Gastroesophageal sphincter (tissue), 4 donors: ENCODE measurements at regions not wholly inside any gene's neighbourhood (a gene's known extent, or its start where the extent isn't known, plus 50 kb on each side); places are given as distances from the start of the nearest gene placed in this dataset.
"Not testable (repeated sequence)": the region's sequence is repeated elsewhere in the genome, so short reads cannot be mapped to it uniquely, and the experiment has no call there.

Experiments used
- ATAC-seq: fragments of 150-250 bp; one replicate; pipeline ENCODE4 v1.9.1; 2016; ENCODE audit warnings: mild to moderate bottlenecking, moderate library complexity
- H3K27ac ChIP-seq, 4 donors: fragments of 200-600 bp; sonication (generic) in 3 of 4; 1 replicate in 3 of 4; 2 replicates in 1 of 4; pipeline ENCODE4 v1.5.1; 2016 to 2019
- H3K27me3 ChIP-seq: fragments of 200-600 bp; sonication (generic); one replicate; pipeline ENCODE4 v1.5.1; 2019
- H3K36me3 ChIP-seq, 2 donors: fragments of 200-600 bp; sonication (generic); one replicate each; pipeline ENCODE4 v1.5.1; 2019; ENCODE audit warnings: control low read depth in 1 of 2
- H3K4me1 ChIP-seq, 3 donors: fragments of 200-600 bp; sonication (generic); 1 replicate in 2 of 3; 2 replicates in 1 of 3; pipeline ENCODE4 v1.5.1; 2016 to 2019; ENCODE audit warnings: control low read depth in 2 of 3
- H3K4me3 ChIP-seq, 2 donors: fragments of 200-600 bp; sonication (generic); one replicate each; pipeline ENCODE4 v1.5.1; 2019; ENCODE audit warnings: mild to moderate bottlenecking in 1 of 2, moderate library complexity in 1 of 2
- H3K9me3 ChIP-seq, 3 donors: fragments of 200-600 bp; sonication (generic); one replicate each; pipeline ENCODE4 v1.5.1; 2017 to 2019; ENCODE audit warnings: control low read depth in 2 of 3
- EP300 ChIP-seq: sonication (generic); formaldehyde crosslinking; IDR thresholded peaks from one replicate; pipeline ENCODE4 v1.6.1; 2017; ENCODE audit warnings: antibody characterized with exemption, mild to moderate bottlenecking
- POLR2A ChIP-seq, 2 donors: fragments of 450-650 bp; IDR thresholded peaks; one replicate each; pipeline ENCODE4 v1.6.1; 2017; ENCODE audit warnings: antibody characterized with exemption in 2 of 2, mild to moderate bottlenecking in 2 of 2, moderate library complexity in 1 of 2
- POLR2AphosphoS5 ChIP-seq: sonication (generic); formaldehyde crosslinking; IDR thresholded peaks from one replicate; pipeline ENCODE4 v1.6.1; 2017; ENCODE audit warnings: antibody characterized with exemption
- WGBS, 2 donors: methylation state at CpG; one replicate each; pipeline ENCODE4 v1.1.5; 2018; ENCODE audit warnings: low coverage in 1 of 2; 5-methylcytosine and 5-hydroxymethylcytosine counted together
- TF ChIP-seq, protein P1 (sequence below), 4 experiments: fragments of 200-600 bp in 2 of 4; fragments of 450-650 bp in 2 of 4; sonication (generic) in 1 of 4; IDR thresholded peaks; one replicate each; pipeline ENCODE4 v1.5.1; 2017 to 2019; ENCODE audit warnings: antibody characterized with exemption in 4 of 4, mild to moderate bottlenecking in 2 of 4, moderate library complexity in 2 of 4

- peaks cover 0 to 4% (median 0%) of the 10 kb centered on the region in 3 donors for H3K4me1 ChIP-seq
- H3K36me3 ChIP-seq = no peaks in the 10 kb centered on the region
- H3K4me3 ChIP-seq = no peak overlapping the region
- H3K9me3 ChIP-seq = no peaks in the 10 kb centered on the region
- no peak for TF ChIP-seq POLR2AphosphoS5
- TF ChIP-seq, protein P1, sequence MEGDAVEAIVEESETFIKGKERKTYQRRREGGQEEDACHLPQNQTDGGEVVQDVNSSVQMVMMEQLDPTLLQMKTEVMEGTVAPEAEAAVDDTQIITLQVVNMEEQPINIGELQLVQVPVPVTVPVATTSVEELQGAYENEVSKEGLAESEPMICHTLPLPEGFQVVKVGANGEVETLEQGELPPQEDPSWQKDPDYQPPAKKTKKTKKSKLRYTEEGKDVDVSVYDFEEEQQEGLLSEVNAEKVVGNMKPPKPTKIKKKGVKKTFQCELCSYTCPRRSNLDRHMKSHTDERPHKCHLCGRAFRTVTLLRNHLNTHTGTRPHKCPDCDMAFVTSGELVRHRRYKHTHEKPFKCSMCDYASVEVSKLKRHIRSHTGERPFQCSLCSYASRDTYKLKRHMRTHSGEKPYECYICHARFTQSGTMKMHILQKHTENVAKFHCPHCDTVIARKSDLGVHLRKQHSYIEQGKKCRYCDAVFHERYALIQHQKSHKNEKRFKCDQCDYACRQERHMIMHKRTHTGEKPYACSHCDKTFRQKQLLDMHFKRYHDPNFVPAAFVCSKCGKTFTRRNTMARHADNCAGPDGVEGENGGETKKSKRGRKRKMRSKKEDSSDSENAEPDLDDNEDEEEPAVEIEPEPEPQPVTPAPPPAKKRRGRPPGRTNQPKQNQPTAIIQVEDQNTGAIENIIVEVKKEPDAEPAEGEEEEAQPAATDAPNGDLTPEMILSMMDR (IDR thresholded peaks at IDR 0.05) = no peak
- no peak for TF ChIP-seq POLR2A (IDR thresholded peaks at IDR 0.05)
- TF ChIP-seq EP300 = no peak
- H3K27ac ChIP-seq = no peak overlapping the region
- H3K27me3 ChIP-seq = no peaks in the 10 kb centered on the region
- 88% methylated on average over 4 of the region's 4 CpGs for WGBS, 2 donors
- no peak for ATAC-seq
These were observed 115.0 kb upstream of the ZNF516 start for GRCh38 chr18:76610012-76610411.

DNA sequence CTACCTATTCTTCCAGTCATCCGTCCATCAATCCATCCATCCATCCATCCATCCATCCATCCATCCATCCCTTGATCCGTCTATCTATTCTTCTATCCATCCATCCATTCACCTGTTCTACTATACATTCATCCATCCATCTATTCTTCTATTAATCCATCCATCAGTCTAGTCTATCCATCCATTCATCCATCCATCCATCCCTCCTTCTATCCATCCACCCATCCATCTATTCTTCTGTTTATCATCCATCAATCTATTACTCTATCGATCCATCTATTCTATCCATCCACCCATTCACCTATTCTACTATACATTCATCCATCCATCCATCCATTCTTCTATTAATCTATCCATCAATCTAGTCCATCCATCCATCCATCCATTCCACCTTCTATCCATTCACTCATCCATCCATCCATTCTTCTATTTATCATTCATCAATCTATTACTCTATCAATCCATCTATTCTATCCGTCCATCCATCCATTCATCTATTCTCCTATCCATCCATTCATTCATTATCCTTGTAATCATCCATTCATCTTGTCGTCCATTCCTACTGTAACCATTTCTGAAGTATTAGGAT is 110.4 kb upstream of the ZNF516 start:
- Histone ChIP-seq H3K4me3 (no peak overlapping the region), H3K27me3 (no peaks in the 10 kb centered on the region), H3K9me3 (no peaks in the 10 kb centered on the region), H3K36me3 (no peaks in the 10 kb centered on the region), H3K27ac (no peak overlapping the region), H3K4me1 (no peaks in the 10 kb centered on the region)
- no peak for TF ChIP-seq POLR2A (IDR thresholded peaks at IDR 0.05)
- no peak for TF ChIP-seq EP300
- TF ChIP-seq, protein P1 (IDR thresholded peaks at IDR 0.05) = no peak
- no peak for TF ChIP-seq POLR2AphosphoS5
- WGBS, 2 donors = 87 to 88% methylated on average over 5 of the region's 5 CpGs
- ATAC-seq = no peak

DNA sequence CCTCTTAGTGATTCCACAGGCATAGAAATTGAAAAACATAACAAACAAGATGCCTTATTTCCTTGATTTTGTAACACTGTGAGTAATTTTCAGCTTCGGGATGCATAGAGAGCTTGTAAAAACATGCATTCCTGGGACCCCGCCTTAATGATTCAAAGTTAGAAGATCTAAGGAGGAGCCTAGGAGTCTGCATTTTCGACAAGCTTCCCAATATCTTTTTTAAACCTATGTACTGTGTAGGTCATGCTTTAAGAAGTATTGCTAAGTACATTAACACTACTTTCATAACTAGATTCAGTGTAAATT is 109.8 kb upstream of the ZNF516 start:
- TF ChIP-seq POLR2A (IDR thresholded peaks at IDR 0.05) = no peak
- ATAC-seq = no peak
- WGBS, 2 donors = 67 to 70% methylated on average over 3 of the region's 3 CpGs
- Histone ChIP-seq H3K4me3 (no peak overlapping the region), H3K4me1 (no peaks in the 10 kb centered on the region), H3K36me3 (no peaks in the 10 kb centered on the region), H3K9me3 (no peaks in the 10 kb centered on the region), H3K27me3 (no peaks in the 10 kb centered on the region), H3K27ac (no peak overlapping the region)

DNA sequence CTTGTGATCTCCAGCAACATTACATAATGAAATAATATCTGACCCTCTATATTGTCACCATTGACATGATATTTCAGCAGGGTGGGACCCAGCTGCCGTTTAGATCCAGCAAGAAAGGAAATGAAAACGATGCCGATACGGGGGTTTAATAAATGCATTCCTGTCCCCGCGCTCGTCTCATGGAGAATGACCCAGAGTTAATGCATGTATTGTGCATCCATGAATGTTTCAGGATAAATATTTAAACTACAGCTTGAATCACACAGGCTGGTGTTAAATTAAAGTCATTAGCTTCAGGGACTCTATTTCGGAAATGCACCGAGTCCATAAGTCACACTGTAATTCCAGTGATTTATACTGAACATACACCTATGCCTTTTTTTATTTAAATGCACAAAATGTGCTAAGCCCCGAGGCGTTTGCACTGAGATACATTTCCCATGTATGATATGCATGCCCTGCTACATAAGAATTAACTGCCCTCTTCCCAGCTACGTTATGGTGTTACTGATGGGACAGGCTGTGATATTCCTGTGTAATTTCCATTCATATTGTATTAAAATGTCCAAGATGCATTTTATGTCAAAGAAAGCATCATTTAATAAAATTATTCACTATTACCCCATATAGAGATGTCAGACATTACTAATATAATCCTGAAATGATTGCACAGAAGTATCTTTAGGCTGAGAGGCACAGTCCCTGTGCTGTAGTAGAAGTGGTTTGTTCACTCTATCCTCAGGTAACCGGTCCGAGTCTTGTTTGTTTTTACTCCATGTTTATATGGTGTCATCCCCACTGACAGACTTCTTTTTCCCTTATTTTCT is 109.3 kb upstream of the ZNF516 start:
- no peaks in the 10 kb centered on the region for H3K4me1 ChIP-seq
- H3K27me3 ChIP-seq = no peaks in the 10 kb centered on the region
- TF ChIP-seq POLR2A (IDR thresholded peaks at IDR 0.05) = no peak
- no peak for TF ChIP-seq EP300
- TF ChIP-seq POLR2AphosphoS5 = no peak
- TF ChIP-seq, protein P1 (IDR thresholded peaks at IDR 0.05) = no peak

GRCh38 chr18:76602191-76602590 is 107.1 kb upstream of the ZNF516 start:
- H3K27ac ChIP-seq = no peak overlapping the region
- no peaks in the 10 kb centered on the region for H3K27me3 ChIP-seq
- no peaks in the 10 kb centered on the region for H3K9me3 ChIP-seq
- no peaks in the 10 kb centered on the region for H3K4me1 ChIP-seq
- TF ChIP-seq, protein P1 (IDR thresholded peaks at IDR 0.05) = no peak
- no peak for TF ChIP-seq POLR2A (IDR thresholded peaks at IDR 0.05)
- no peak for TF ChIP-seq POLR2AphosphoS5
- TF ChIP-seq EP300 = no peak
- ATAC-seq = no peak
- 81 to 84% methylated on average over 5 of the region's 5 CpGs for WGBS, 2 donors
- H3K36me3 ChIP-seq = no peaks in the 10 kb centered on the region
- no peak overlapping the region for H3K4me3 ChIP-seq

More for the DNA sequence above, 109.3 kb upstream of the ZNF516 start:
- H3K4me3 ChIP-seq = no peak overlapping the region
- H3K27ac ChIP-seq = no peak overlapping the region
- ATAC-seq = no peak
- no peaks in the 10 kb centered on the region for H3K36me3 ChIP-seq
- WGBS, 2 donors = 42 to 86% methylated on average over 10 to 14 of the region's 14 CpGs
- H3K9me3 ChIP-seq = no peaks in the 10 kb centered on the region

DNA sequence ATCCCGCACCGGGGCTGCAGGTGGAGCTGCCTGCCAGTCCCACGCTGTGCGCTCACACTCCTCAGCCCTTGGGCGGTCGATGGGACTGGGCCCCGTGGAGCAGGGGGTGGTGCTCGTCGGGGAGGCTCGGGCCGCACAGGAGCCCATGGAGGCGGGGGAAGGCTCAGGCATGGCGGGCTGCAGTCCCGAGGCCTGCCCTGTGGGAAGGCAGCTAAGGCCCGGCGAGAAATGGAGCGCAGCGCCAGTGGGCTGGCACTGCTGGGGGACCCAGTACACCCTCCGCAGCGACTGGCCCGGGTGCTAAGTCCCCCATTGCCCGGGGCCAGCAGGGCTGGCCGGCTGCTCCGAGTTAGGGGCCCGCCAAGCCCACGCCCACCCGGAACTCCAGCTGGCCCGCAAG is 105.0 kb upstream of the ZNF516 start:
- no CpG with 5 or more reads among the region's 28 CpGs for WGBS, 2 donors
- H3K4me3 ChIP-seq, H3K9me3 ChIP-seq, H3K4me1 ChIP-seq, ATAC-seq, H3K27me3 ChIP-seq, H3K36me3 ChIP-seq, H3K27ac ChIP-seq: not testable (repeated sequence)
